ENCODE measurements at regions not wholly inside any gene's neighbourhood (a gene's known extent, or its start where the extent isn't known, plus 50 kb on each side); places are given as distances from the start of the nearest gene placed in this dataset.

GRCh38 chr10:16187161-16187560 is 249.6 kb upstream of the PTER start:
- TF ChIP-seq CTCF (IDR thresholded peaks at IDR 0.05) = no peak
- no peak for TF ChIP-seq POLR2A (IDR thresholded peaks at IDR 0.05)
- no peak for TF ChIP-seq EP300 (IDR thresholded peaks at IDR 0.05; ENCODE audit: low read depth)
